ENCODE measurements at regions not wholly inside any gene's neighbourhood (a gene's known extent, or its start where the extent isn't known, plus 50 kb on each side); places are given as distances from the start of the nearest gene placed in this dataset.

- no peak for DNase-seq (ENCODE audit: low read depth)
- H3K4me3 ChIP-seq (ENCODE audit: control insufficient read depth, low read depth, low read length), result no peak overlapping the region
- TF ChIP-seq CTCF (IDR thresholded peaks at IDR 0.05; ENCODE audit: control insufficient read depth, insufficient read depth, low read depth, low read length, missing control alignments), result no peak
Measured at GRCh38 chr18:70688286-70688685, 399.4 kb downstream of the SOCS6 start.

DNA sequence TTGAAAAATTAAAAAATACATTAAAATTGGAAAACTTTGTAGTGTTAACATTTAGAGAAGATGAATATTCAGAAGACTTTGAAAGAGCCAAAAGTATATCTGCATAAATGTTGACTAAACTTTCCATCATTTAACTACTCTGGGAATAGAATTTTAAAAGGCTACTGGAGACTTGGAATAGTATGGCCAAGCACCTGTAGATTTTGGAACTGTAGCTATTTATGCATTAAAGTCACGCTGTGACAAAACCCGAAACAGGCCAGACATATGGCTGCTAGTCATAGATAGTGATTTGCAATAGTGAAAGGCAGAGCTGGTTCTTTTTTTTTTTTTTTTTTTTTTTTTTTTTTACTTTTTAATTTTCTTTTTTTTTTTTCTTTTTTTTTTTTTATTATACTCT lies 396.0 kb downstream of the SOCS6 start:
- TF ChIP-seq CTCF (IDR thresholded peaks at IDR 0.05; ENCODE audit: control insufficient read depth, insufficient read depth, low read depth, low read length, missing control alignments), result no peak
- DNase-seq (ENCODE audit: low read depth), result no peak

DNA sequence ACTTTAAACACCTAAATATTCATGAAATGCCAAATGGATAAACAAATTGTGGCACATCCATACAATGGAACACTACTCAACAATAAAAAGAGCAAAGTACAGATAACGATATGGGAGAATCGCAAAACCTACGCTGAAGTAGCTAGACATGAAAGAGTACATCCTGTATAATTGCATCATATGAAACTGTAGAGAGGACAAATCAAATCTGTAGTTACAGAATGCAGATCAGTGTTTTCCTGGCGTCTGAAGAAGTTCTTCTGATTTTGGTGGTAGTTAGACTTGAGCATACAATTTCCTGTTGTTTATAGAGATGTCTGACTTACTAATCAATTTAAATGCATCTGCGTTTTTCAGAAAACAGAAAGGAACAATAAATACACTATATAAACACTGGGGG lies 394.4 kb downstream of the SOCS6 start:
- no peak for TF ChIP-seq CTCF (IDR thresholded peaks at IDR 0.05; ENCODE audit: control insufficient read depth, insufficient read depth, low read depth, low read length, missing control alignments)
- no peak overlapping the region for H3K4me3 ChIP-seq (ENCODE audit: control insufficient read depth, low read depth, low read length)
- DNase-seq (ENCODE audit: low read depth), result no peak

More for the DNA sequence above, 396.0 kb downstream of the SOCS6 start:
- no peak overlapping the region for H3K4me3 ChIP-seq (ENCODE audit: control insufficient read depth, low read depth, low read length)

DNA sequence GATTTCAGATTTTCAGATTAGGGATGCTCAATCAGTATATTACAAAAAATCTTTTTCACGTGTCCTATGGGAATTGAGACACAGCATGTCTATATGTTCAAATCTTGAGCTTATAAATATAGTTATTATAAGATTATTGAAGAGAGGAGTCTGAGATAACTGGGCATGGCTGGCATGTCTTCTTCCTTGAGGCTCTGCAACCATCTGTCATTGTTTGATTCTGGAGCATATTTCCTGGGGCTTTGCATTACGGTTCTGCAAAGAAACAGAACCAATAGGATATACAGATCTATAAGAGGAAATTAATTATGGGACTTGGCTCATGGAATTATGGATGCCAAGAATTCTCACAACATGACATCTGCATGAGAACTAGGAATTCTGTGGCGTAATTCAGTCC lies 386.1 kb downstream of the SOCS6 start:
- no peak for DNase-seq (ENCODE audit: low read depth)
- H3K4me3 ChIP-seq (ENCODE audit: control insufficient read depth, low read depth, low read length), result no peak overlapping the region
- no peak for TF ChIP-seq CTCF (IDR thresholded peaks at IDR 0.05; ENCODE audit: control insufficient read depth, insufficient read depth, low read depth, low read length, missing control alignments)

DNA sequence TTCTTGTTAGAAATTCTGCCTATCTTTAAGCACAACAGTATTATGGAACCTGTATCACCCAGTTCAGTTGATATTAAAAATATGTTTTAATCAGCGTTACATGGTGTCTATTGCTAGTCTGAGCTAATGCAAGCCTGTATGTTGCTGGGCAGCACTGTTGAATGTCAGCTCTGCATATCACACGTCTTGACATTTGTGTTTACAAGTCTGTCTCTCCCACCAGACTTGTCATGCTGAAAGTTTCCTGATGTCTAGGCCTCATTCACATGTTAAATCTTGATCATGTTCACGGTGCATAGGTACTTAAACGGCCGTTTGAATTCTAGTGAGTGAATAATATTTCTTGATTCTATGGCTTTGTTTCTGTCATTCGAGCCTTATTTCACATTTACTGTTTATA lies 385.0 kb downstream of the SOCS6 start:
- TF ChIP-seq CTCF (IDR thresholded peaks at IDR 0.05; ENCODE audit: control insufficient read depth, insufficient read depth, low read depth, low read length, missing control alignments), result no peak
- DNase-seq (ENCODE audit: low read depth), result no peak
- H3K4me3 ChIP-seq (ENCODE audit: control insufficient read depth, low read depth, low read length), result no peak overlapping the region

- H3K4me3 ChIP-seq (ENCODE audit: control insufficient read depth, low read depth, low read length), result no peak overlapping the region
- TF ChIP-seq CTCF (IDR thresholded peaks at IDR 0.05; ENCODE audit: control insufficient read depth, insufficient read depth, low read depth, low read length, missing control alignments), result no peak
- no peak for DNase-seq (ENCODE audit: low read depth)
Measured at GRCh38 chr18:70672581-70672980, 383.7 kb downstream of the SOCS6 start.
